Endothelial cell of umbilical vein (primary cell): ENCODE measurements at regions not wholly inside any gene's neighbourhood (a gene's known extent, or its start where the extent isn't known, plus 50 kb on each side); places are given as distances from the start of the nearest gene placed in this dataset.

Experiments used
- BruUV-seq: library from RNA; stranded (reverse); fragments of 400-500 nt; replicated peaks from 2 replicates; lab custom pipeline; 2021; lab: Mats Ljungman, UMichigan
- CTCF ChIA-PET: fragments of 300-600, 350-600 bp; sonication (Branson Sonifier 250); formaldehyde crosslinking; loops from one replicate; lab custom pipeline; 2021; ENCODE audit warnings: antibody characterized with exemption, inconsistent platforms; lab: Charles Lee
- POLR2A ChIA-PET: fragments of 300-600, 350-600 bp; sonication (Branson Sonifier 250); formaldehyde crosslinking; loops from one replicate; lab custom pipeline; 2021; ENCODE audit warnings: antibody characterized with exemption, inconsistent platforms; lab: Charles Lee
- DNase-seq: peaks from one replicate; pipeline ENCODE4 v3.0.0-alpha.2; 2011; ENCODE audit warnings: low read depth, low spot score
- FAIRE-seq: peaks from 2 replicates; lab custom pipeline; 2011; peaks lifted over from hg19 to GRCh38; lab: Jason Lieb, UNC
- H2AFZ ChIP-seq: 2 replicates; pipeline ENCODE4 v1.6.0; 2012; ENCODE audit warnings: low read depth, low read length, control low read depth, inconsistent platforms
- H3K27ac ChIP-seq: 2 replicates; pipeline ENCODE4 v1.5.1; 2011; ENCODE audit warnings: low read depth, mild to moderate bottlenecking, control low read depth, low read length, moderate library complexity; ENCODE audit not compliant: insufficient read depth
- H3K27me3 ChIP-seq, 2 experiments: 2 replicates each; pipeline versions ENCODE4 v1.6.0 to v1.6.1; 2011; ENCODE audit warnings: low read length in 2 of 2, mixed read lengths in 1 of 2; ENCODE audit not compliant: control insufficient read depth in 2 of 2, insufficient read depth in 2 of 2
- H3K36me3 ChIP-seq, 2 experiments: 2 replicates in 1 of 2; 3 replicates in 1 of 2; pipeline ENCODE4 v1.5.1; 2011; ENCODE audit warnings: low read length in 2 of 2, mild to moderate bottlenecking in 1 of 2, moderate library complexity in 1 of 2; ENCODE audit not compliant: control insufficient read depth in 2 of 2, insufficient read depth in 2 of 2; ENCODE audit errors: extremely low read depth in 1 of 2
- H3K4me1 ChIP-seq: 3 replicates; pipeline ENCODE4 v1.5.1; 2011; ENCODE audit warnings: mild to moderate bottlenecking, low read length; ENCODE audit not compliant: control insufficient read depth, insufficient read depth; ENCODE audit errors: extremely low read depth
- H3K4me2 ChIP-seq: 2 replicates; pipeline ENCODE4 v1.6.1; 2011; ENCODE audit warnings: low read length, control low read depth, mixed read lengths; ENCODE audit not compliant: insufficient read depth
- H3K4me3 ChIP-seq, 3 experiments: fragments of 200-600 bp in 1 of 3; sonication (generic), shearing (Covaris generic) in 1 of 3; replicated peaks in 1 of 3; 2 replicates each; pipeline ENCODE4 v1.5.1; 2011 to 2016; ENCODE audit warnings: control low read depth in 3 of 3, low read length in 3 of 3, mild to moderate bottlenecking in 2 of 3, inconsistent platforms in 1 of 3, low read depth in 1 of 3, moderate library complexity in 1 of 3; ENCODE audit not compliant: insufficient read depth in 1 of 3
- H3K79me2 ChIP-seq: 2 replicates; pipeline ENCODE4 v1.6.0; 2012; ENCODE audit warnings: low read length, inconsistent platforms; ENCODE audit not compliant: control insufficient read depth, insufficient read depth
- H3K9ac ChIP-seq: replicated peaks from 2 replicates; pipeline ENCODE3; 2011; ENCODE audit warnings: low read length, control low read depth; ENCODE audit not compliant: insufficient read depth; ENCODE audit errors: extremely low read depth
- H3K9me1 ChIP-seq: replicated peaks from 3 replicates; pipeline ENCODE4 v1.6.0; 2011; ENCODE audit warnings: mild to moderate bottlenecking, low read length; ENCODE audit not compliant: control insufficient read depth, insufficient read depth; ENCODE audit errors: extremely low read depth
- H3K9me3 ChIP-seq: replicated peaks from 2 replicates; pipeline ENCODE4 v1.5.1; 2012; ENCODE audit warnings: low read length, inconsistent platforms; ENCODE audit not compliant: control insufficient read depth, insufficient read depth
- H4K20me1 ChIP-seq: replicated peaks from 2 replicates; pipeline ENCODE3; 2011; ENCODE audit warnings: mild to moderate bottlenecking, low read length; ENCODE audit not compliant: control insufficient read depth, insufficient read depth; ENCODE audit errors: extremely low read depth
- EZH2 ChIP-seq: IDR thresholded peaks from 2 replicates; pipeline ENCODE4 v1.6.1; 2012; ENCODE audit warnings: borderline replicate concordance, low read depth, mild to moderate bottlenecking, moderate library complexity, low read length, inconsistent platforms; ENCODE audit not compliant: severe bottlenecking
- FOS ChIP-seq: IDR thresholded peaks from 2 replicates; pipeline ENCODE4 v1.6.1; 2011; ENCODE audit warnings: mild to moderate bottlenecking, low read length, moderate library complexity, borderline replicate concordance; ENCODE audit not compliant: insufficient read depth
- GATA2 ChIP-seq: IDR thresholded peaks from 2 replicates; pipeline ENCODE4 v1.7.0; 2011; ENCODE audit warnings: low read depth, mild to moderate bottlenecking, moderate library complexity, mixed read lengths, low read length; ENCODE audit not compliant: insufficient read length, insufficient read depth
- JUN ChIP-seq: IDR thresholded peaks from 2 replicates; pipeline ENCODE4 v1.6.1; 2011; ENCODE audit warnings: borderline replicate concordance, low read depth; ENCODE audit not compliant: insufficient read length, insufficient read depth
- MYC ChIP-seq: IDR thresholded peaks from one replicate; pipeline ENCODE4 v1.6.1; 2011; ENCODE audit warnings: mild to moderate bottlenecking, low read depth, low read length
- POLR2A ChIP-seq: IDR thresholded peaks from 2 replicates; pipeline ENCODE4 v1.6.1; 2012; ENCODE audit warnings: low read depth, mild to moderate bottlenecking, control low read depth, low read length
- POLR2AphosphoS5 ChIP-seq: IDR thresholded peaks from 2 replicates; pipeline ENCODE4 v1.6.1; 2012; ENCODE audit warnings: low read depth, mild to moderate bottlenecking, control low read depth, low read length, moderate library complexity; ENCODE audit not compliant: insufficient read depth
- dilution Hi-C: fragments of 300-500 bp; cut with MboI; formaldehyde crosslinking; loops from one replicate; pipeline ENCODE4 v1.15.0; 2019; ENCODE audit warnings: low sequenced_read_pairs; ENCODE audit not compliant: extremely low pct_ligation_motif_present
- intact Hi-C: fragments of 100-400 bp; cut with micrococcal nuclease; formaldehyde crosslinking; loops from one replicate; pipeline ENCODE4 v1.10.0; 2022
- TF ChIP-seq, protein P1 (sequence below), 2 donors: IDR thresholded peaks; 1 replicate in 1 of 2; 2 replicates in 1 of 2; pipeline ENCODE4 v1.5.1; 2011; ENCODE audit warnings: low read length in 2 of 2, mild to moderate bottlenecking in 2 of 2, moderate library complexity in 2 of 2, control low read depth in 1 of 2, inconsistent platforms in 1 of 2, low read depth in 1 of 2; ENCODE audit not compliant: insufficient read depth in 1 of 2; ENCODE audit errors: extremely low read depth in 1 of 2
- TF ChIP-seq, protein P2 (sequence below): IDR thresholded peaks from 2 replicates; pipeline ENCODE4 v1.6.1; 2011; ENCODE audit not compliant: insufficient read depth, insufficient read length

- dilution Hi-C loops (no loop called here), intact Hi-C loops (no loop called here)
- no peak overlapping the region for H3K27ac ChIP-seq
- H2AFZ ChIP-seq: no peak overlapping the region
- TF ChIP-seq, protein P1, sequence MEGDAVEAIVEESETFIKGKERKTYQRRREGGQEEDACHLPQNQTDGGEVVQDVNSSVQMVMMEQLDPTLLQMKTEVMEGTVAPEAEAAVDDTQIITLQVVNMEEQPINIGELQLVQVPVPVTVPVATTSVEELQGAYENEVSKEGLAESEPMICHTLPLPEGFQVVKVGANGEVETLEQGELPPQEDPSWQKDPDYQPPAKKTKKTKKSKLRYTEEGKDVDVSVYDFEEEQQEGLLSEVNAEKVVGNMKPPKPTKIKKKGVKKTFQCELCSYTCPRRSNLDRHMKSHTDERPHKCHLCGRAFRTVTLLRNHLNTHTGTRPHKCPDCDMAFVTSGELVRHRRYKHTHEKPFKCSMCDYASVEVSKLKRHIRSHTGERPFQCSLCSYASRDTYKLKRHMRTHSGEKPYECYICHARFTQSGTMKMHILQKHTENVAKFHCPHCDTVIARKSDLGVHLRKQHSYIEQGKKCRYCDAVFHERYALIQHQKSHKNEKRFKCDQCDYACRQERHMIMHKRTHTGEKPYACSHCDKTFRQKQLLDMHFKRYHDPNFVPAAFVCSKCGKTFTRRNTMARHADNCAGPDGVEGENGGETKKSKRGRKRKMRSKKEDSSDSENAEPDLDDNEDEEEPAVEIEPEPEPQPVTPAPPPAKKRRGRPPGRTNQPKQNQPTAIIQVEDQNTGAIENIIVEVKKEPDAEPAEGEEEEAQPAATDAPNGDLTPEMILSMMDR (IDR thresholded peaks at IDR 0.05; ENCODE audit: extremely low read depth in 1 of 2, insufficient read depth in 1 of 2, low read depth in 1 of 2, low read length in 2 of 2): no peak
- TF ChIP-seq MYC (no peak), FOS (no peak), EZH2 (no peak), GATA2 (no peak), JUN (no peak), POLR2AphosphoS5 (no peak), POLR2A (no peak)
- TF ChIP-seq, protein P2, sequence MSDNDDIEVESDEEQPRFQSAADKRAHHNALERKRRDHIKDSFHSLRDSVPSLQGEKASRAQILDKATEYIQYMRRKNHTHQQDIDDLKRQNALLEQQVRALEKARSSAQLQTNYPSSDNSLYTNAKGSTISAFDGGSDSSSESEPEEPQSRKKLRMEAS: no peak
- no peak overlapping the region for H3K4me3 ChIP-seq
- no peaks in the 10 kb centered on the region for H3K79me2 ChIP-seq
- no peaks in the 10 kb centered on the region for H3K36me3 ChIP-seq
- H4K20me1 ChIP-seq: no peaks in the 10 kb centered on the region
- BruUV-seq: no TSS peak
- FAIRE-seq (no peak), DNase-seq (no peak)
- no peak overlapping the region for H3K9ac ChIP-seq
- no peaks in the 10 kb centered on the region for H3K9me1 ChIP-seq
- POLR2A ChIA-PET: no interaction called here
- no peaks in the 10 kb centered on the region for H3K27me3 ChIP-seq
- H3K4me1 ChIP-seq: no peaks in the 10 kb centered on the region
- CTCF ChIA-PET: no interaction called here
- H3K9me3 ChIP-seq: no peaks in the 10 kb centered on the region
- no peak overlapping the region for H3K4me2 ChIP-seq
These were observed 217.9 kb downstream of the TAF11L14 start for GRCh38 chr5:17852111-17852510.
